Hepatocyte (in vitro differentiated cells): ENCODE measurements at regions not wholly inside any gene's neighbourhood (a gene's known extent, or its start where the extent isn't known, plus 50 kb on each side); places are given as distances from the start of the nearest gene placed in this dataset.
A peak's percentile ranks its signal among the peaks of the same experiment; 100 is the strongest.

ENCODE experiments used
- DNase-seq: peaks from one replicate; pipeline ENCODE4 v3.0.0-alpha.2; 2016; ENCODE audit warnings: low spot score
- H2AFZ ChIP-seq: fragments of 200-600 bp; sonication (generic); 2 replicates; pipeline ENCODE4 v1.6.0; 2016; ENCODE audit warnings: antibody characterized with exemption, mild to moderate bottlenecking
- H3K27ac ChIP-seq: fragments of 200-600 bp; sonication (generic); 2 replicates; pipeline ENCODE4 v1.5.1; 2016; ENCODE audit warnings: mild to moderate bottlenecking
- H3K27me3 ChIP-seq: fragments of 200-600 bp; sonication (generic); 2 replicates; pipeline ENCODE4 v1.6.1; 2016
- H3K36me3 ChIP-seq: fragments of 200-600 bp; sonication (generic); replicated peaks from 2 replicates; pipeline ENCODE4 v1.5.1; 2016; ENCODE audit warnings: low read depth; ENCODE audit not compliant: insufficient read depth
- H3K4me1 ChIP-seq: fragments of 200-600 bp; sonication (generic); 2 replicates; pipeline ENCODE4 v1.5.1; 2016; ENCODE audit warnings: mild to moderate bottlenecking, moderate library complexity; ENCODE audit not compliant: insufficient read depth
- H3K4me2 ChIP-seq: fragments of 200-600 bp; sonication (generic); 2 replicates; pipeline ENCODE4 v1.6.0; 2016
- H3K4me3 ChIP-seq: fragments of 200-600 bp; sonication (generic); 2 replicates; pipeline ENCODE4 v1.5.1; 2016; ENCODE audit warnings: mild to moderate bottlenecking
- H3K79me2 ChIP-seq: fragments of 200-600 bp; sonication (generic); 2 replicates; pipeline ENCODE4 v1.6.0; 2017; ENCODE audit warnings: mild to moderate bottlenecking
- H3K9me2 ChIP-seq: fragments of 200-600 bp; sonication (generic); replicated peaks from 2 replicates; pipeline ENCODE4 v1.6.0; 2017; ENCODE audit warnings: mild to moderate bottlenecking; ENCODE audit not compliant: insufficient read depth
- H3K9me3 ChIP-seq: fragments of 200-600 bp; sonication (generic); 2 replicates; pipeline ENCODE4 v1.5.1; 2016; ENCODE audit warnings: low read depth, mild to moderate bottlenecking
- H4K20me1 ChIP-seq: fragments of 200-600 bp; sonication (generic); 2 replicates; pipeline ENCODE4 v1.6.0; 2016; ENCODE audit warnings: mild to moderate bottlenecking; ENCODE audit not compliant: insufficient read depth, poor library complexity, severe bottlenecking
- CTCF ChIP-seq: fragments of 200-600 bp; sonication (generic); IDR thresholded peaks from 2 replicates; pipeline ENCODE4 v1.5.1; 2016; ENCODE audit warnings: antibody characterized with exemption, mild to moderate bottlenecking; ENCODE audit not compliant: poor library complexity
- EZH2 ChIP-seq: fragments of 200-600 bp; sonication (generic); IDR thresholded peaks from 2 replicates; pipeline ENCODE4 v1.6.1; 2016; ENCODE audit warnings: antibody characterized with exemption, mild to moderate bottlenecking, borderline replicate concordance
- EZH2phosphoT487 ChIP-seq: fragments of 200-600 bp; sonication (generic); IDR thresholded peaks from one replicate; pipeline ENCODE4 v1.6.1; 2018; ENCODE audit warnings: antibody characterized with exemption, mild to moderate bottlenecking, low read depth, moderate library complexity; ENCODE audit not compliant: unreplicated experiment, severe bottlenecking
- WGBS: methylation state at CpG from one replicate; pipeline ENCODE4 v1.1.6; 2016; ENCODE audit warnings: low lambda C conversion rate; ENCODE audit errors: missing lambda C conversion rate; 5-methylcytosine and 5-hydroxymethylcytosine counted together

GRCh38 chr3:194767446-194768207 lies 81.9 kb downstream of the FAM43A start:
- Histone ChIP-seq H2AFZ (no peak overlapping the region), H3K9me2 (no peaks in the 10 kb centered on the region), H3K9me3 (no peaks in the 10 kb centered on the region), H3K79me2 (no peaks in the 10 kb centered on the region), H3K4me3 (no peak overlapping the region), H3K27me3 (no peaks in the 10 kb centered on the region), H3K4me2 (no peak overlapping the region), H4K20me1 (no peaks in the 10 kb centered on the region), H3K4me1 (peaks cover under 1% of the 10 kb centered on the region), H3K36me3 (no peaks in the 10 kb centered on the region), H3K27ac (no peak overlapping the region)
- DNase-seq, result no peak
- 93% methylated on average over 8 of the region's 8 CpGs for WGBS
- no peak for TF ChIP-seq EZH2

- H3K27ac ChIP-seq, result no peak overlapping the region
- H2AFZ ChIP-seq, result peak overlapping the region; percentile 20
- no peaks in the 10 kb centered on the region for H4K20me1 ChIP-seq
- TF ChIP-seq EZH2phosphoT487, result no peak
- TF ChIP-seq CTCF, result no peak
- no peak for TF ChIP-seq EZH2
- no peaks in the 10 kb centered on the region for H3K36me3 ChIP-seq
- no peaks in the 10 kb centered on the region for H3K9me3 ChIP-seq
- DNase-seq, result no peak
- H3K4me1 ChIP-seq, result peaks cover 10% of the 10 kb centered on the region
- H3K79me2 ChIP-seq, result no peaks in the 10 kb centered on the region
- H3K4me3 ChIP-seq, result no peak overlapping the region
- peak overlapping the region; percentile 66 for H3K4me2 ChIP-seq
- 80% methylated on average over 10 of the region's 10 CpGs for WGBS
- H3K9me2 ChIP-seq, result no peaks in the 10 kb centered on the region
- H3K27me3 ChIP-seq, result no peaks in the 10 kb centered on the region
Observed at GRCh38 chr3:194768586-194768985, 82.9 kb downstream of the FAM43A start.

GRCh38 chr3:194769020-194769643 lies 83.4 kb downstream of the FAM43A start:
- WGBS, result 6% methylated on average over 16 of the region's 16 CpGs
- H3K27ac ChIP-seq, result peak overlapping the region; percentile 16

More at GRCh38 chr3:194769020-194769643, 83.4 kb downstream of the FAM43A start:
- Histone ChIP-seq H4K20me1 (no peaks in the 10 kb centered on the region), H2AFZ (peak overlapping the region; percentile 51), H3K79me2 (no peaks in the 10 kb centered on the region), H3K9me3 (no peaks in the 10 kb centered on the region), H3K36me3 (no peaks in the 10 kb centered on the region), H3K9me2 (no peaks in the 10 kb centered on the region), H3K4me1 (peaks cover 14% of the 10 kb centered on the region), H3K4me3 (no peak overlapping the region), H3K4me2 (peak overlapping the region; percentile 72), H3K27me3 (no peaks in the 10 kb centered on the region)
- TF ChIP-seq EZH2, result no peak
- TF ChIP-seq CTCF, result no peak
- no peak for TF ChIP-seq EZH2phosphoT487
- peak; percentile 97 for DNase-seq
